ENCODE measurements at regions not wholly inside any gene's neighbourhood (a gene's known extent, or its start where the extent isn't known, plus 50 kb on each side); places are given as distances from the start of the nearest gene placed in this dataset.
"Not testable (repeated sequence)": the region's sequence is repeated elsewhere in the genome, so short reads cannot be mapped to it uniquely, and the experiment has no call there.

DNA sequence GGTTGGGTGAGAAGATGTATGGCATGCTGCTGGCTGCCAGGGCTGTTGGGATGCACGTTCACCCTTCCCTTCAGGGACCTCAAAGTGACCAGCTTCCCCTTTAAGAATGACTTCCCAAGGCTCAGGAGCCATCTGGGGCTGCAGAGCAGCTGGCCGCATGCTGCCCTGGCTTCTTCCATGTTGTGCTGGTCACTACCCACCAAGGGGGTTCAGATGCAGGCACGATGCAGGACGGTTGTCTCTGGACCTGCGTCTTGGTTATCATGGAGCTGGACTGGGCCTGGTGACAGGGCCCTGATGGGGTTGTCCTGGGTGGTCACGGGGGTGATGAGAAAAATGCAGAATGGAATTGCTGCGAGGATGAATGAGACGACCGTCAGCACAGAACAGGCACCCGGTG is 297.8 kb downstream of the POTED start:
- TF ChIP-seq, protein P1, sequence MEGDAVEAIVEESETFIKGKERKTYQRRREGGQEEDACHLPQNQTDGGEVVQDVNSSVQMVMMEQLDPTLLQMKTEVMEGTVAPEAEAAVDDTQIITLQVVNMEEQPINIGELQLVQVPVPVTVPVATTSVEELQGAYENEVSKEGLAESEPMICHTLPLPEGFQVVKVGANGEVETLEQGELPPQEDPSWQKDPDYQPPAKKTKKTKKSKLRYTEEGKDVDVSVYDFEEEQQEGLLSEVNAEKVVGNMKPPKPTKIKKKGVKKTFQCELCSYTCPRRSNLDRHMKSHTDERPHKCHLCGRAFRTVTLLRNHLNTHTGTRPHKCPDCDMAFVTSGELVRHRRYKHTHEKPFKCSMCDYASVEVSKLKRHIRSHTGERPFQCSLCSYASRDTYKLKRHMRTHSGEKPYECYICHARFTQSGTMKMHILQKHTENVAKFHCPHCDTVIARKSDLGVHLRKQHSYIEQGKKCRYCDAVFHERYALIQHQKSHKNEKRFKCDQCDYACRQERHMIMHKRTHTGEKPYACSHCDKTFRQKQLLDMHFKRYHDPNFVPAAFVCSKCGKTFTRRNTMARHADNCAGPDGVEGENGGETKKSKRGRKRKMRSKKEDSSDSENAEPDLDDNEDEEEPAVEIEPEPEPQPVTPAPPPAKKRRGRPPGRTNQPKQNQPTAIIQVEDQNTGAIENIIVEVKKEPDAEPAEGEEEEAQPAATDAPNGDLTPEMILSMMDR (IDR thresholded peaks at IDR 0.05), result not testable (repeated sequence)
- not testable (repeated sequence) for TF ChIP-seq POLR2A (IDR thresholded peaks at IDR 0.05)
